ENCODE measurements at regions not wholly inside any gene's neighbourhood (a gene's known extent, or its start where the extent isn't known, plus 50 kb on each side); places are given as distances from the start of the nearest gene placed in this dataset.

- no peak for DNase-seq (ENCODE audit: low read depth in 1 of 2, low spot score in 2 of 2)
- Histone ChIP-seq H3K27ac (ENCODE audit: low read depth, low read length) (no peak overlapping the region), H4K20me1 (replicated peaks in 1 of 2; ENCODE audit: control insufficient read depth in 1 of 2, insufficient read depth in 2 of 2, low read length in 2 of 2) (no peaks in the 10 kb centered on the region), H2BK5ac (ENCODE audit: low read depth, low read length) (no peak overlapping the region), H3K14ac (ENCODE audit: insufficient read length) (no peak overlapping the region), H3K4ac (replicated peaks; ENCODE audit: insufficient read length, low read depth, low read length) (no peak overlapping the region), H3K79me2 (ENCODE audit: control insufficient read depth in 1 of 2, insufficient read depth in 2 of 2, low read length in 2 of 2) (no peaks in the 10 kb centered on the region), H3K18ac (ENCODE audit: extremely low read depth, low read length) (no peak overlapping the region), H3K9me3 (ENCODE audit: insufficient read depth in 2 of 2, low read depth in 1 of 2, low read length in 1 of 2) (peaks cover 0 to 10% of the 10 kb centered on the region in 2 experiments; a peak in 3 of 4 replicates), H2BK15ac (ENCODE audit: low read length) (no peak overlapping the region), H3K27me3 (replicated peaks in 1 of 4; ENCODE audit: control insufficient read depth in 3 of 4, extremely low read depth in 1 of 4, insufficient read depth in 3 of 4, low read length in 3 of 4) (no peaks in the 10 kb centered on the region), H3K23me2 (ENCODE audit: low read depth, low read length) (no peaks in the 10 kb centered on the region), H3K23ac (ENCODE audit: insufficient read length) (no peak overlapping the region), H3K9ac (replicated peaks in 1 of 4; ENCODE audit: extremely low read depth in 1 of 4, low read depth in 3 of 4, low read length in 3 of 4) (no peak overlapping the region), H3K79me1 (ENCODE audit: low read depth, low read length) (no peaks in the 10 kb centered on the region), H3K4me1 (replicated peaks in 1 of 4; ENCODE audit: control insufficient read depth in 3 of 4, insufficient read depth in 4 of 4, low read length in 3 of 4) (no peaks in the 10 kb centered on the region; a peak in 1 of 7 replicates), H3K4me3 (ENCODE audit: extremely low read depth in 1 of 4, insufficient read depth in 2 of 4, low read depth in 3 of 4, low read length in 4 of 4) (no peak overlapping the region), H2BK20ac (ENCODE audit: low read length) (no peak overlapping the region), H4K8ac (ENCODE audit: extremely low read depth, insufficient read depth, low read length) (no peak overlapping the region), H3K36me3 (ENCODE audit: control insufficient read depth in 2 of 4, insufficient read depth in 4 of 4, low read length in 3 of 4) (peaks cover 0 to 3% (median 0%) of the 10 kb centered on the region in 4 experiments; a peak in 1 of 8 replicates), H2AK5ac (ENCODE audit: low read depth, low read length) (no peak overlapping the region), H2BK120ac (replicated peaks; ENCODE audit: low read depth, low read length) (no peak overlapping the region), H3K56ac (replicated peaks; ENCODE audit: insufficient read length, low read depth, low read length) (no peak overlapping the region), H4K91ac (replicated peaks; ENCODE audit: insufficient read length, low read length) (no peak overlapping the region), H3K4me2 (ENCODE audit: insufficient read depth in 1 of 2, low read depth in 2 of 2, low read length in 2 of 2) (no peak overlapping the region), H4K5ac (ENCODE audit: insufficient read length, low read depth, low read length) (no peak overlapping the region), H2BK12ac (ENCODE audit: low read depth, low read length) (no peak overlapping the region), H2AFZ (ENCODE audit: low read length) (no peak overlapping the region)
- no peak for FAIRE-seq
- 84% methylated on average over 2 of the region's 2 CpGs; no CpG with 5 or more reads in 1 of the 2 experiments for WGBS, 2 experiments (ENCODE audit: extremely low coverage in 1 of 2, insufficient coverage in 1 of 2, insufficient read length in 1 of 2, insufficient replicate concordance in 2 of 2, low coverage in 1 of 2, low lambda C conversion rate in 2 of 2, missing lambda C conversion rate in 1 of 2)
- ChIA-PET CTCF (ENCODE audit: partially characterized antibody) (interaction anchor here (1.1 kb wide), 1 partner anchor 137 kb away, joined by 3 read pairs; no protein-coding TSS in a partner anchor), POLR2A (ENCODE audit: partially characterized antibody) (interaction anchor here (0.8 kb wide), 1 partner anchor 11 kb away, joined by 4 read pairs; no protein-coding TSS in a partner anchor)
- TF ChIP-seq NANOG (IDR thresholded peaks at IDR 0.05; ENCODE audit: insufficient read depth, low read depth, low read length, poor library complexity, severe bottlenecking) (no peak), ZNF274 (IDR thresholded peaks at IDR 0.05; ENCODE audit: borderline replicate concordance, extremely low read depth, low read length) (no peak), CHD1 (IDR thresholded peaks at IDR 0.05; ENCODE audit: low read depth, low read length) (no peak)
Measured at GRCh38 chr18:55920063-55920462, 332.1 kb upstream of the TCF4 start.

All from H1 (cell line).